Naive thymus-derived CD8-positive, alpha-beta T cell (primary cell): ENCODE measurements at regions not wholly inside any gene's neighbourhood (a gene's known extent, or its start where the extent isn't known, plus 50 kb on each side); places are given as distances from the start of the nearest gene placed in this dataset.
"Not testable (repeated sequence)": the region's sequence is repeated elsewhere in the genome, so short reads cannot be mapped to it uniquely, and the experiment has no call there.

Source experiments
- ATAC-seq, 2 donors: fragments of 150-1000 bp; cut with Tn5 transposase in 1 of 2; sonication (Bioruptor Pico), chemical (Tn5 transposase) in 1 of 2; 1 replicate in 1 of 2; 2 replicates in 1 of 2; pipeline ENCODE4 v1.10.0; 2021; ENCODE audit warnings: mild to moderate bottlenecking in 2 of 2, moderate library complexity in 2 of 2
- POLR2A ChIA-PET: fragments of 350-600 bp; sonication (Branson Sonifier 250); formaldehyde crosslinking; loops from one replicate; lab custom pipeline; 2021; ENCODE audit warnings: antibody characterized with exemption; lab: Charles Lee
- DNase-seq, 10 donors: peaks; one replicate each; pipeline versions ENCODE4 v3.0.0 to v3.0.0-alpha.2; 2020 to 2022
- H3K27ac Mint-ChIP-seq, 10 donors: one replicate each; pipeline ENCODE4 v1.8.0; 2020 to 2022; ENCODE audit warnings: mild to moderate bottlenecking in 10 of 10, mixed read lengths in 10 of 10, moderate library complexity in 4 of 10, inconsistent platforms in 1 of 10
- H3K27me3 Mint-ChIP-seq, 5 donors: one replicate each; pipeline ENCODE4 v1.8.0; 2021 to 2022; ENCODE audit warnings: mixed read lengths in 5 of 5
- H3K36me3 Mint-ChIP-seq, 3 donors: one replicate each; pipeline ENCODE4 v1.8.0; 2020 to 2022; ENCODE audit warnings: mixed read lengths in 3 of 3, mild to moderate bottlenecking in 2 of 3, inconsistent platforms in 1 of 3
- H3K4me1 Mint-ChIP-seq, 4 donors: one replicate each; pipeline ENCODE4 v1.8.0; 2021 to 2022; ENCODE audit warnings: mixed read lengths in 4 of 4
- H3K4me3 Mint-ChIP-seq, 10 donors: one replicate each; pipeline ENCODE4 v1.8.0; 2020 to 2022; ENCODE audit warnings: mild to moderate bottlenecking in 10 of 10, mixed read lengths in 10 of 10, moderate library complexity in 6 of 10, inconsistent platforms in 1 of 10
- H3K9me3 Mint-ChIP-seq, 9 donors: one replicate each; pipeline ENCODE4 v1.8.0; 2020 to 2022; ENCODE audit warnings: mixed read lengths in 9 of 9, mild to moderate bottlenecking in 3 of 9, inconsistent platforms in 1 of 9, moderate library complexity in 1 of 9

DNA sequence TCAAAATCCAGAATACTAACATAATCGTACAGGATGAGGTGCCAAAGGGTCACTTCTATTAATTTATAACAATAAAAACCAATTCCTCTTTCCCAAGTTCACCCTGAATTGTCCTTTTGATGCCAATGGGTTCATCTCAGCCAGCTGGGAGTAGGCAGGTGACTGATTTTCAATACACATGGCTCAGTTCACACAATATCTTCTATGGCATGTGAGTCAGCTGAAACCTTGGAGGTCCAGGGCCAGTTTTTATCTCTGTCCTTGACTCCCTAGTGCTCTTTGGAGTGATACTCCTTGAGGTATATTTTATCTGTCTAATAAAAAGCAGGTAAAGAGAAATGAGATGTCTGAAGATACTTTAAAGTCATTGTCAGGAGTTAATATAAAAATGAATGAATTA, 186.6 kb downstream of the SMC2 start:
- H3K27me3 Mint-ChIP-seq = peaks cover 0 to 11% (median 0%) of the 10 kb centered on the region in 5 donors
- peaks cover 0 to 9% (median 3%) of the 10 kb centered on the region in 9 donors for H3K9me3 Mint-ChIP-seq
- no peak overlapping the region for H3K4me3 Mint-ChIP-seq
- DNase-seq (no peak), ATAC-seq (no peak)
- H3K27ac Mint-ChIP-seq = no peak overlapping the region
- H3K4me1 Mint-ChIP-seq = no peaks in the 10 kb centered on the region
- H3K36me3 Mint-ChIP-seq = no peaks in the 10 kb centered on the region
- POLR2A ChIA-PET = no interaction called here

DNA sequence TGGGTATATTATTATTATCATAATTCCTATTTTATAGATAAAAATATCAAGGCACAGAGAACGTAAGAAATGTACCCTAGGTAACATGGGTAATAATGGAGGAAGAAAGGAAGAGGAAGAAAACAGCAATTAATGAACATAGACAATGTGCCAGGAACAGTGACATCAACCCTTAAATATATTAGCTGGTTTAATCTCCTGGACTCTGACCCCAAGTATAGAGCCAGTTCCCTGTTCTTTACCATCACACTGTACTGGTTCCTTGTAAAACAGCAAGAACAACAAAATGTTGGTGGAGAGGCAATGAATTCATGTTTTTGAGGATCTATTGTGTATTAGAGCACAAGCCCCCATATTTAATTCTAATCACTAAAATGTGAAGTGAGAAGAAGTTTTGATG, 192.1 kb downstream of the SMC2 start:
- Mint-ChIP-seq H3K4me1 (no peaks in the 10 kb centered on the region), H3K9me3 (peaks cover 0 to 3% (median 0%) of the 10 kb centered on the region in 9 donors), H3K4me3 (no peak overlapping the region), H3K27ac (no peak overlapping the region), H3K36me3 (no peaks in the 10 kb centered on the region), H3K27me3 (peaks cover 0 to 3% (median 0%) of the 10 kb centered on the region in 5 donors)
- POLR2A ChIA-PET = no interaction called here
- DNase-seq (no peak), ATAC-seq (no peak)

DNA sequence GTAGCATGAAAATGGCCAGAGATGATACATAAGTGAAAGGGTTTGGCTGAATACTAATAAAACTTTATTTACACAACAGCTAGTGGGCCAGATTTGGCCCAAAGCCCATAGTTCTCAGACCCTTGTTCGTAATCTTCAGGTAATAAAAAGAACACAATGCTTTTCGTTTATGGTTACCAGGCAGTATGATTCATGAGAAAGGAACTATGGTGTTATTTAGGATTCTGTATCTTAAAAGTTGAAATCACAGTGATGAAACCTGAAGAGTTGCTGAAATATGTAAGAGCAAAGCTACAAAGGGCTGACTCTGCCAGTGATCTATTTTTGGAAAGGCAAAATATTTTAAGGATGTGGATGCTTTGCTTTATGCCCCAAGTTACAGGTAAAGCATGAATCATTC, 192.7 kb downstream of the SMC2 start:
- Mint-ChIP-seq H3K27me3 (peaks cover 0 to 3% (median 0%) of the 10 kb centered on the region in 5 donors), H3K4me1 (no peaks in the 10 kb centered on the region), H3K9me3 (peaks cover 0 to 3% (median 0%) of the 10 kb centered on the region in 9 donors), H3K36me3 (no peaks in the 10 kb centered on the region), H3K27ac (no peak overlapping the region), H3K4me3 (no peak overlapping the region)
- ATAC-seq = no peak
- no peak for DNase-seq
- POLR2A ChIA-PET = no interaction called here

- peaks cover 0 to 3% (median 0%) of the 10 kb centered on the region in 9 donors for H3K9me3 Mint-ChIP-seq
- no peak overlapping the region for H3K27ac Mint-ChIP-seq
- no peaks in the 10 kb centered on the region for H3K36me3 Mint-ChIP-seq
- no peaks in the 10 kb centered on the region for H3K4me1 Mint-ChIP-seq
- no peak overlapping the region for H3K4me3 Mint-ChIP-seq
- POLR2A ChIA-PET = no interaction called here
- DNase-seq = no peak
- peaks cover 0 to 3% (median 0%) of the 10 kb centered on the region in 5 donors for H3K27me3 Mint-ChIP-seq
- no peak for ATAC-seq
These were observed 193.3 kb downstream of the SMC2 start for GRCh38 chr9:104287253-104287878.

GRCh38 chr9:104293877-104294276, 199.8 kb downstream of the SMC2 start:
- H3K4me1 Mint-ChIP-seq = no peaks in the 10 kb centered on the region
- no peaks in the 10 kb centered on the region for H3K9me3 Mint-ChIP-seq
- ATAC-seq = no peak
- H3K27ac Mint-ChIP-seq = no peak overlapping the region
- POLR2A ChIA-PET = no interaction called here
- H3K36me3 Mint-ChIP-seq = no peaks in the 10 kb centered on the region
- no peaks in the 10 kb centered on the region for H3K27me3 Mint-ChIP-seq
- no peak overlapping the region for H3K4me3 Mint-ChIP-seq
- no peak for DNase-seq

DNA sequence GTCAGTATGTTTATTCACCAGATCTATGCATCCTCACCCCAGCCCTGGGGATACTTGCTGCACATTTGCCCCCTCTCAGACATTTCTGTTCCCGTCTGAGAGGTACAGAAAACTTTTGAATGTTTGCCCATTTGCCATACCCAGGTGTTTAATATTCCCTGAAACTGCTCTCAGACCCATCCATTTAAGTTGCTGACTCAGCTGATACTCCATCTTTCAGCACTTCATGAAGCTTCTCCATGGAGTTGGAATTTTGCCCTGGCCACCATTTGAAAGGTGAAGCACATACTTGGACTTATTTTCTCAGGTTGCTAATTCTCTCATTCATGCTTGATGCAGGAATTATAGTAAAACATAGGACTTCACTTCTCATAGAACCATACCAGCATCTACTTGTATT, 203.9 kb upstream of the OR13F1 start:
- no peak overlapping the region for H3K27ac Mint-ChIP-seq
- H3K4me1 Mint-ChIP-seq = no peaks in the 10 kb centered on the region

GRCh38 chr9:104301755-104302154, 202.3 kb upstream of the OR13F1 start:
- Mint-ChIP-seq H3K4me3 (no peak overlapping the region), H3K9me3 (peaks cover 0 to 9% (median 4%) of the 10 kb centered on the region in 9 donors), H3K27me3 (peaks cover 1 to 9% (median 2%) of the 10 kb centered on the region in 5 donors), H3K27ac (no peak overlapping the region), H3K36me3 (no peaks in the 10 kb centered on the region), H3K4me1 (no peaks in the 10 kb centered on the region)
- POLR2A ChIA-PET = no interaction called here
- DNase-seq (no peak), ATAC-seq (no peak)

More for the DNA sequence above, 203.9 kb upstream of the OR13F1 start:
- no peak for DNase-seq
- POLR2A ChIA-PET = no interaction called here
- no peak for ATAC-seq
- no peak overlapping the region for H3K4me3 Mint-ChIP-seq
- H3K9me3 Mint-ChIP-seq = peaks cover 0 to 6% (median 0%) of the 10 kb centered on the region in 9 donors
- no peaks in the 10 kb centered on the region for H3K36me3 Mint-ChIP-seq
- H3K27me3 Mint-ChIP-seq = peaks cover 1 to 9% (median 2%) of the 10 kb centered on the region in 5 donors

GRCh38 chr9:104302775-104303174, 201.3 kb upstream of the OR13F1 start:
- Mint-ChIP-seq H3K27ac (no peak overlapping the region), H3K36me3 (no peaks in the 10 kb centered on the region), H3K4me3 (no peak overlapping the region), H3K9me3 (peaks cover 0 to 16% (median 6%) of the 10 kb centered on the region in 9 donors), H3K4me1 (no peaks in the 10 kb centered on the region), H3K27me3 (peaks cover 2 to 9% (median 2%) of the 10 kb centered on the region in 5 donors)
- POLR2A ChIA-PET = no interaction called here
- no peak for DNase-seq
- no peak for ATAC-seq

GRCh38 chr9:104304925-104305324, 199.1 kb upstream of the OR13F1 start:
- no peak for DNase-seq
- peaks cover 2 to 11% (median 3%) of the 10 kb centered on the region in 5 donors for H3K27me3 Mint-ChIP-seq
- no peak for ATAC-seq
- POLR2A ChIA-PET = no interaction called here
- no peaks in the 10 kb centered on the region for H3K36me3 Mint-ChIP-seq
- H3K4me3 Mint-ChIP-seq = no peak overlapping the region
- H3K4me1 Mint-ChIP-seq = no peaks in the 10 kb centered on the region
- H3K27ac Mint-ChIP-seq = no peak overlapping the region
- peaks cover 0 to 20% (median 6%) of the 10 kb centered on the region in 9 donors for H3K9me3 Mint-ChIP-seq

GRCh38 chr9:104313396-104314110, 190.5 kb upstream of the OR13F1 start:
- peaks cover 0 to 10% (median 2%) of the 10 kb centered on the region in 9 donors for H3K9me3 Mint-ChIP-seq
- H3K27ac Mint-ChIP-seq = no peak overlapping the region
- no peaks in the 10 kb centered on the region for H3K4me1 Mint-ChIP-seq
- no peak for ATAC-seq
- no peak overlapping the region for H3K4me3 Mint-ChIP-seq
- POLR2A ChIA-PET = no interaction called here
- no peaks in the 10 kb centered on the region for H3K36me3 Mint-ChIP-seq
- no peaks in the 10 kb centered on the region for H3K27me3 Mint-ChIP-seq
- no peak for DNase-seq

GRCh38 chr9:104316201-104317009, 187.7 kb upstream of the OR13F1 start:
- POLR2A ChIA-PET, DNase-seq, H3K27me3 Mint-ChIP-seq, H3K9me3 Mint-ChIP-seq, ATAC-seq, H3K4me1 Mint-ChIP-seq, H3K36me3 Mint-ChIP-seq, H3K27ac Mint-ChIP-seq, H3K4me3 Mint-ChIP-seq: not testable (repeated sequence)

DNA sequence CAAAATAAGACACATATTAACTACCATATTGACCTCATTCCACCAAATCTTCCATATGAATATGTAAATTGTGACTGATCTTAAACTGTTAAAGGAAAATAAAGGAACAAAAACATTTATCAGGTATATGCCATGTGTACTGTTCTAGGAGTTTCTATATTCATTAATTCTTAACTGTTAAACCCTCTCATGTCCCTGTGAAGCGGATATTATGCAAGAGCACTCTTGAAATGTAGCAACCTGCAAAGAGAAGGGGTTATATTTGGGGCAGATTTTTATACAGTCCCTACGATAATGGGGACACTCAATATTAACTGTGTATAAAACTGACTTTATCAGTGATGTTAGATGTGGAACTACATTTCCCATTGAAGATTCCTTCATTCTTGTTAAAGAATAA, 184.9 kb upstream of the OR13F1 start:
- no peak overlapping the region for H3K4me3 Mint-ChIP-seq
- H3K27ac Mint-ChIP-seq = no peak overlapping the region
- DNase-seq (no peak), ATAC-seq (no peak)
- peaks cover 0 to 2% (median 0%) of the 10 kb centered on the region in 5 donors for H3K27me3 Mint-ChIP-seq
- POLR2A ChIA-PET = no interaction called here
- peaks cover 0 to 10% (median 3%) of the 10 kb centered on the region in 9 donors for H3K9me3 Mint-ChIP-seq
- no peaks in the 10 kb centered on the region for H3K4me1 Mint-ChIP-seq
- no peaks in the 10 kb centered on the region for H3K36me3 Mint-ChIP-seq

- Mint-ChIP-seq H3K27me3 (peaks cover 0 to 2% (median 0%) of the 10 kb centered on the region in 5 donors), H3K27ac (no peak overlapping the region), H3K4me1 (no peaks in the 10 kb centered on the region), H3K36me3 (no peaks in the 10 kb centered on the region), H3K4me3 (no peak overlapping the region), H3K9me3 (peaks cover 0 to 9% (median 3%) of the 10 kb centered on the region in 9 donors)
- POLR2A ChIA-PET = no interaction called here
- DNase-seq = no peak
- no peak for ATAC-seq
These were observed 184.4 kb upstream of the OR13F1 start for GRCh38 chr9:104319685-104320084.
